ENCODE measurements at regions not wholly inside any gene's neighbourhood (a gene's known extent, or its start where the extent isn't known, plus 50 kb on each side); places are given as distances from the start of the nearest gene placed in this dataset.

DNA sequence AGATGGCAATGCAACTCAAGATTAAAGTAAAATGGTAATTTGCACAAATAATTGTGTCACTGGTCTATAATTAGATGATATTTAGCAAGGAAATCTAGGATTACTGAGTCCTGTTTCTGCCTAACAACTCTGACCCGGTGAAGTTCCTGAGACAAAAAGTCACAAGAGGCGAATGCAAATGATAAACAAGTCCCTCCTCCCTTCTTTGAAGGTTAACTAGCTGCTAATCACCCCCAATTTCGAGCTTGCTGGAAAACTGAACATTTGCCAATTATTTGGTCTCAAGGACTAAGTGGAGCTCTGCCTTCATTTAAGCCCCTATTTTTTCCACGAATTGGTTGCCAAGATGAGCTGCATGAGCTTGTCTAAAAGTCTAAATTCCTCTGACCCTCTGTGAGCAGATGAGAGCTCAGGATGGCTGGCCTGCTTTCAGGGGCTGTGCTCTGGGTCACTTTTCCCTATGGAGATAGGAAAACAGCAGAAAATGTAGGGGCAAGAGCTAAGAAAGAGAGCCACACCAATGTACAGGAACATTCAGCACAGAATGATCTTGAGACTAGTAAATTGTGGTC lies 127.3 kb downstream of the MBL2 start:
- Histone ChIP-seq H3K27ac (no peak overlapping the region), H3K4me3 (no peak overlapping the region), H3K36me3 (no peaks in the 10 kb centered on the region), H3K4me1 (no peaks in the 10 kb centered on the region), H3K9me3 (no peaks in the 10 kb centered on the region), H3K27me3 (no peaks in the 10 kb centered on the region)
- no peak for DNase-seq
- FAIRE-seq, result no peak
- no peak for ATAC-seq
- intact Hi-C loops (cut with DNase I), result no loop called here
- WGBS, 2 donors, result 24 to 34% methylated on average over 4 of the region's 4 CpGs
- TF ChIP-seq CTCF (IDR thresholded peaks at IDR 0.05), result no peak

DNA sequence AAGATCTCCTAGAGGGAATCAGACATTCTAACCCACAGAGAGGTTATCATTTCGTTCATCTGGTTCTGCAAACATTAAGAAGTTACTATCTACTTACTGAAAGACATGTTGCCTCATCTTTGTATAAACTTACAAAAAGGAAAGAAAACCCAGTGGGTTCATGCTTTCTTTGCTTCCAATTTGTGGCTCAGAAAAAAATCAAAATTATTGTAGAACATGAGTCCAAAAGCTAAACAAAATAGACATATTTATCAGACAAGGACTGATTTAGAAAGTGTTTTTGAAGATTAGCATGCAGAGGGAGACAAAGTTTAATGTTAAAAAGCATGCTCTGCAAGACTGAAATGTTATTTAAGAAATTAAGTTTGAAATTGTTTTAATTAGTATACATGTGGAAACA lies 123.1 kb downstream of the MBL2 start:
- FAIRE-seq (no peak), DNase-seq (no peak), ATAC-seq (no peak)
- Histone ChIP-seq H3K36me3 (no peaks in the 10 kb centered on the region), H3K27ac (no peak overlapping the region), H3K4me3 (no peak overlapping the region), H3K4me1 (no peaks in the 10 kb centered on the region), H3K27me3 (no peaks in the 10 kb centered on the region), H3K9me3 (no peaks in the 10 kb centered on the region)
- intact Hi-C loops (cut with DNase I), result no loop called here
- TF ChIP-seq CTCF (IDR thresholded peaks at IDR 0.05), result no peak
- 69 to 75% methylated on average over 1 of the region's 1 CpG for WGBS, 2 donors

- Histone ChIP-seq H3K4me1 (no peaks in the 10 kb centered on the region), H3K36me3 (no peaks in the 10 kb centered on the region), H3K4me3 (no peak overlapping the region), H3K27me3 (no peaks in the 10 kb centered on the region), H3K9me3 (no peaks in the 10 kb centered on the region), H3K27ac (no peak overlapping the region)
- no peak for FAIRE-seq
- ATAC-seq, result no peak
- no peak for TF ChIP-seq CTCF (IDR thresholded peaks at IDR 0.05)
- WGBS, 2 donors, result 71 to 87% methylated on average over 4 of the region's 4 CpGs
- no peak for DNase-seq
- intact Hi-C loops (cut with DNase I), result no loop called here
Observed at GRCh38 chr10:52650873-52651272, 121.7 kb downstream of the MBL2 start.

- DNase-seq, result no peak
- Histone ChIP-seq H3K4me1 (no peaks in the 10 kb centered on the region), H3K27ac (no peak overlapping the region), H3K4me3 (no peak overlapping the region), H3K27me3 (no peaks in the 10 kb centered on the region), H3K36me3 (no peaks in the 10 kb centered on the region), H3K9me3 (no peaks in the 10 kb centered on the region)
- ATAC-seq, result no peak
- 35 to 42% methylated on average over 3 of the region's 3 CpGs for WGBS, 2 donors
- intact Hi-C loops (cut with DNase I), result no loop called here
- TF ChIP-seq CTCF (IDR thresholded peaks at IDR 0.05), result no peak
- FAIRE-seq, result no peak
Observed at GRCh38 chr10:52651293-52651692, 121.3 kb downstream of the MBL2 start.

GRCh38 chr10:52652431-52653262 lies 119.9 kb downstream of the MBL2 start:
- no peak overlapping the region for H3K4me3 ChIP-seq
- no peak for ATAC-seq
- TF ChIP-seq CTCF (IDR thresholded peaks at IDR 0.05), result no peak
- intact Hi-C loops (cut with DNase I), result no loop called here
- no peak overlapping the region for H3K27ac ChIP-seq
- H3K27me3 ChIP-seq, result no peaks in the 10 kb centered on the region
- WGBS, 2 donors, result 41 to 51% methylated on average over 7 of the region's 7 CpGs
- no peak for FAIRE-seq
- H3K9me3 ChIP-seq, result no peaks in the 10 kb centered on the region
- H3K36me3 ChIP-seq, result no peaks in the 10 kb centered on the region
- H3K4me1 ChIP-seq, result no peaks in the 10 kb centered on the region
- no peak for DNase-seq

All from pancreas (tissue), 10 donors.